HepG2 (cell line): ENCODE measurements at regions not wholly inside any gene's neighbourhood (a gene's known extent, or its start where the extent isn't known, plus 50 kb on each side); places are given as distances from the start of the nearest gene placed in this dataset.

Experiments used
- ATAC-seq: fragments of 200-7000 bp; cut with Tn5 transposase; 3 replicates; pipeline ENCODE4 v1.9.1; 2020; ENCODE audit warnings: mild to moderate bottlenecking, moderate library complexity
- BruUV-seq: library from RNA; stranded (reverse); fragments of 400-500 nt; replicated peaks from 2 replicates; lab custom pipeline; 2021; lab: Mats Ljungman, UMichigan
- CTCF ChIA-PET: fragments of 300-600 bp; formaldehyde crosslinking; extraction: SDS; loops from one replicate; lab custom pipeline; 2021; ENCODE audit warnings: low total read pairs, inconsistent platforms, low intra/inter-chr PET ratio; lab: Yijun Ruan, JAX
- POLR2A ChIA-PET: fragments of 350-600 bp; sonication (Branson Sonifier 250); formaldehyde crosslinking; loops from one replicate; lab custom pipeline; 2020; ENCODE audit warnings: antibody characterized with exemption, inconsistent platforms; lab: Yijun Ruan, JAX
- DNase-seq: peaks from one replicate; pipeline ENCODE4 v3.0.0-alpha.2; 2015; ENCODE audit warnings: low spot score
- FAIRE-seq: peaks from 3 replicates; lab custom pipeline; 2011; peaks lifted over from hg19 to GRCh38; lab: Jason Lieb, UNC
- H2AFZ ChIP-seq: one replicate; pipeline ENCODE4 v1.6.1; 2011; ENCODE audit warnings: low read length, inconsistent platforms
- H3K27ac ChIP-seq: fragments of 300-600 bp; 3 replicates; pipeline ENCODE4 v1.8.0; 2011; ENCODE audit warnings: mixed run types, mild to moderate bottlenecking, mixed read lengths, low read length, inconsistent platforms; ENCODE audit not compliant: insufficient read depth; ENCODE audit errors: extremely low read length
- H3K27me3 ChIP-seq, 2 experiments: fragments of 200-600 bp in 1 of 2; 2 replicates in 1 of 2; 3 replicates in 1 of 2; pipeline versions ENCODE4 v1.6.0 to v1.8.0; 2011; ENCODE audit warnings: low read length in 2 of 2, mild to moderate bottlenecking in 2 of 2, moderate library complexity in 2 of 2, inconsistent platforms in 1 of 2; ENCODE audit not compliant: insufficient read depth in 2 of 2, control insufficient read depth in 1 of 2
- H3K36me3 ChIP-seq, 2 experiments: fragments of 200-600 bp in 1 of 2; replicated peaks in 1 of 2; 2 replicates in 1 of 2; 3 replicates in 1 of 2; pipeline versions ENCODE4 v1.5.1 to v1.8.0; 2011; ENCODE audit warnings: low read length in 2 of 2, inconsistent platforms in 1 of 2; ENCODE audit not compliant: insufficient read depth in 2 of 2, control insufficient read depth in 1 of 2
- H3K4me1 ChIP-seq: 2 replicates; pipeline ENCODE4 v1.5.1; 2012; ENCODE audit warnings: low read length, inconsistent platforms; ENCODE audit not compliant: insufficient read depth
- H3K4me2 ChIP-seq: 2 replicates; pipeline ENCODE4 v1.6.0; 2011; ENCODE audit warnings: low read depth, low read length, inconsistent platforms
- H3K4me3 ChIP-seq, 3 experiments: fragments of 200-600 bp in 1 of 3; sonication (generic), shearing (Covaris generic) in 1 of 3; replicated peaks in 1 of 3; 2 replicates each; pipeline ENCODE4 v1.5.1; 2011 to 2016; ENCODE audit warnings: low read length in 3 of 3, inconsistent platforms in 2 of 3, low read depth in 2 of 3, mild to moderate bottlenecking in 2 of 3, control low read depth in 1 of 3, mixed read lengths in 1 of 3; ENCODE audit not compliant: insufficient read depth in 1 of 3
- H3K79me2 ChIP-seq: one replicate; pipeline ENCODE4 v1.6.1; 2011; ENCODE audit warnings: low read length, inconsistent platforms; ENCODE audit not compliant: insufficient read depth
- H3K9ac ChIP-seq: 2 replicates; pipeline ENCODE4 v1.6.0; 2011; ENCODE audit warnings: mild to moderate bottlenecking, low read depth, low read length, inconsistent platforms; ENCODE audit not compliant: insufficient read depth
- H3K9me3 ChIP-seq: 2 replicates; pipeline ENCODE4 v1.5.1; 2012; ENCODE audit warnings: mild to moderate bottlenecking, low read length
- H4K20me1 ChIP-seq: 2 replicates; pipeline ENCODE4 v1.6.0; 2011; ENCODE audit warnings: inconsistent platforms, mild to moderate bottlenecking, low read length, moderate library complexity; ENCODE audit not compliant: insufficient read depth
- CBX1 ChIP-seq: IDR thresholded peaks from one replicate; pipeline ENCODE4 v1.6.1; 2016; ENCODE audit warnings: antibody characterized with exemption, low read depth
- HMGXB3 ChIP-seq: sonication (generic); formaldehyde crosslinking; IDR thresholded peaks from 2 replicates; pipeline ENCODE4 v1.4.0; 2020; ENCODE audit warnings: missing genetic modification reagents, borderline replicate concordance
- KMT2A ChIP-seq: sonication (generic); formaldehyde crosslinking; IDR thresholded peaks from 2 replicates; pipeline ENCODE4 v1.4.0; 2020; ENCODE audit warnings: missing genetic modification reagents
- MAFG ChIP-seq: sonication (generic); formaldehyde crosslinking; IDR thresholded peaks from 2 replicates; pipeline ENCODE4 v1.5.1; 2020; ENCODE audit warnings: mild to moderate bottlenecking, missing genetic modification reagents
- RXRB ChIP-seq: IDR thresholded peaks from 2 replicates; pipeline ENCODE4 v1.6.1; 2016; ENCODE audit warnings: borderline replicate concordance, missing genetic modification reagents, missing compliant biosample characterization
- SNAI1 ChIP-seq: sonication (generic); formaldehyde crosslinking; IDR thresholded peaks from 2 replicates; pipeline ENCODE4 v1.5.0; 2020; ENCODE audit warnings: mild to moderate bottlenecking, missing genetic modification reagents, borderline replicate concordance
- TBP ChIP-seq: sonication (generic); formaldehyde crosslinking; IDR thresholded peaks from 2 replicates; pipeline ENCODE4 v1.5.0; 2020; ENCODE audit warnings: missing genetic modification reagents
- THAP8 ChIP-seq: sonication (generic); formaldehyde crosslinking; IDR thresholded peaks from 2 replicates; pipeline ENCODE4 v1.5.1; 2020; ENCODE audit warnings: missing genetic modification reagents, mild to moderate bottlenecking, borderline replicate concordance
- WIZ ChIP-seq: sonication (generic); formaldehyde crosslinking; IDR thresholded peaks from 2 replicates; pipeline ENCODE4 v1.5.1; 2020; ENCODE audit warnings: mild to moderate bottlenecking, missing genetic modification reagents
- ZNF17 ChIP-seq: sonication (generic); formaldehyde crosslinking; IDR thresholded peaks from 2 replicates; pipeline ENCODE4 v1.5.0; 2020; ENCODE audit warnings: mild to moderate bottlenecking, missing genetic modification reagents
- ZNF326 ChIP-seq: sonication (generic); formaldehyde crosslinking; IDR thresholded peaks from 2 replicates; pipeline ENCODE4 v1.4.0; 2020; ENCODE audit warnings: missing genetic modification reagents, borderline replicate concordance
- ZNF468 ChIP-seq: sonication (generic); formaldehyde crosslinking; IDR thresholded peaks from 2 replicates; pipeline ENCODE4 v1.8.0; 2022; ENCODE audit warnings: mild to moderate bottlenecking, moderate library complexity, missing genetic modification reagents
- ZNF556 ChIP-seq: sonication (generic); formaldehyde crosslinking; IDR thresholded peaks from 2 replicates; pipeline ENCODE4 v1.4.0; 2020; ENCODE audit warnings: mild to moderate bottlenecking, missing genetic modification reagents, borderline replicate concordance
- WGBS: methylation state at CpG from one replicate; pipeline ENCODE4 v1.1.6; 2017; ENCODE audit warnings: low lambda C conversion rate; 5-methylcytosine and 5-hydroxymethylcytosine counted together
- in situ Hi-C: cut with HindIII; loops from 2 replicates; pipeline ENCODE4 v1.10.0; 2017; ENCODE audit warnings: low pct_unique_long_range_greater_than_20kb; ENCODE audit not compliant: extremely low pct_ligation_motif_present
- intact Hi-C: fragments of 100-400 bp; cut with micrococcal nuclease; formaldehyde crosslinking; loops from one replicate; pipeline ENCODE4 v1.10.0; 2022; ENCODE audit not compliant: unreplicated experiment

- TF ChIP-seq SNAI1 (CRISPR knock-in tag) (no peak), MAFG (CRISPR knock-in tag) (no peak), TBP (CRISPR knock-in tag) (no peak)
These were observed 97.8 kb downstream of the GATA6 start (continued) for GRCh38 chr18:22267225-22267624.

- Histone ChIP-seq H3K9me3 (no peaks in the 10 kb centered on the region), H3K36me3 (no peaks in the 10 kb centered on the region), H3K27ac (no peak overlapping the region), H3K4me3 (no peak overlapping the region), H3K4me1 (no peaks in the 10 kb centered on the region), H3K27me3 (no peaks in the 10 kb centered on the region; a peak in 2 of 5 replicates), H4K20me1 (no peaks in the 10 kb centered on the region), H3K9ac (no peak overlapping the region), H3K79me2 (no peaks in the 10 kb centered on the region), H3K4me2 (no peak overlapping the region), H2AFZ (no peak overlapping the region)
- no TSS peak for BruUV-seq
- DNase-seq (no peak), ATAC-seq (no peak), FAIRE-seq (no peak)
- no peak for TF ChIP-seq KMT2A (CRISPR knock-in tag)
- TF ChIP-seq ZNF468 (CRISPR knock-in tag): no peak
- TF ChIP-seq ZNF556 (CRISPR knock-in tag): no peak
- TF ChIP-seq THAP8 (CRISPR knock-in tag): no peak
- TF ChIP-seq WIZ (CRISPR knock-in tag): no peak
- TF ChIP-seq HMGXB3 (CRISPR knock-in tag): no peak
- no peak for TF ChIP-seq ZNF17
- TF ChIP-seq ZNF326: no peak
- TF ChIP-seq RXRB: no peak
- TF ChIP-seq CBX1: no peak
- intact Hi-C loops (no loop called here), in situ Hi-C loops (no loop called here)
- ChIA-PET POLR2A (no interaction called here), CTCF (no interaction called here)
- 61% methylated on average over 3 of the region's 4 CpGs for WGBS
These were observed 96.4 kb downstream of the GATA6 start for GRCh38 chr18:22265838-22266237.
